Lower leg skin (tissue), 3 donors: ENCODE measurements at regions not wholly inside any gene's neighbourhood (a gene's known extent, or its start where the extent isn't known, plus 50 kb on each side); places are given as distances from the start of the nearest gene placed in this dataset.

Experiments used
- CTCF ChIP-seq, 3 donors: fragments of 450-650 bp; IDR thresholded peaks; one replicate each; pipeline ENCODE4 v1.5.1; 2016; ENCODE audit warnings: antibody characterized with exemption in 3 of 3, mild to moderate bottlenecking in 3 of 3, moderate library complexity in 2 of 3
- POLR2A ChIP-seq, 2 donors: fragments of 450-650 bp; IDR thresholded peaks; one replicate each; pipeline ENCODE4 v1.6.1; 2016 to 2017; ENCODE audit warnings: antibody characterized with exemption in 2 of 2, mild to moderate bottlenecking in 1 of 2, moderate library complexity in 1 of 2

- TF ChIP-seq POLR2A (IDR thresholded peaks at IDR 0.05): no peak
- no peak for TF ChIP-seq CTCF (IDR thresholded peaks at IDR 0.05)
Measured at GRCh38 chr2:80863147-80863714, 558.7 kb upstream of the LRRTM1 start.
